GM12878 (cell line): ENCODE measurements at regions not wholly inside any gene's neighbourhood (a gene's known extent, or its start where the extent isn't known, plus 50 kb on each side); places are given as distances from the start of the nearest gene placed in this dataset.

Experiments
- ATAC-seq: fragments of 200-7000 bp; cut with Tn5 transposase; 3 replicates; pipeline ENCODE4 v1.9.1; 2020; ENCODE audit warnings: mild to moderate bottlenecking, moderate library complexity
- BruUV-seq: library from RNA; stranded (reverse); fragments of 400-500 nt; replicated peaks from 2 replicates; lab custom pipeline; 2021; lab: Mats Ljungman, UMichigan
- CTCF ChIA-PET: fragments of 300-600 bp; sonication (Branson Sonifier 250); formaldehyde crosslinking; extraction: SDS; loops from one replicate; lab custom pipeline; 2021; ENCODE audit warnings: inconsistent platforms; lab: Yijun Ruan, JAX
- POLR2A ChIA-PET: fragments of 350-600 bp; formaldehyde crosslinking; extraction: SDS; loops from one replicate; lab custom pipeline; 2021; ENCODE audit warnings: inconsistent platforms; lab: Charles Lee
- RAD21 ChIA-PET: fragments of 300-600 bp; sonication (Branson Sonifier 250); formaldehyde crosslinking; loops from one replicate; lab custom pipeline; 2023; ENCODE audit warnings: antibody characterized with exemption; ENCODE audit not compliant: unreplicated experiment; lab: Charles Lee
- SMC1A ChIA-PET: fragments of 300-600 bp; sonication (Branson Sonifier 250); formaldehyde crosslinking; loops from one replicate; lab custom pipeline; 2023; ENCODE audit not compliant: unreplicated experiment, uncharacterized antibody; lab: Charles Lee
- DNase-seq: peaks from one replicate; pipeline ENCODE4 v3.0.0-alpha.2; 2011; ENCODE audit warnings: low read depth, low spot score
- FAIRE-seq: peaks from 3 replicates; lab custom pipeline; 2011; peaks lifted over from hg19 to GRCh38; lab: Jason Lieb, UNC
- H2AFZ ChIP-seq: 2 replicates; pipeline ENCODE4 v1.6.0; 2011; ENCODE audit warnings: low read depth, low read length, control low read depth; ENCODE audit not compliant: control insufficient read depth
- H3K27ac ChIP-seq: 2 replicates; pipeline ENCODE4 v1.5.1; 2011; ENCODE audit warnings: control low read depth; ENCODE audit not compliant: control insufficient read depth, insufficient read depth
- H3K27me3 ChIP-seq, 2 experiments: replicated peaks in 1 of 2; 2 replicates each; pipeline versions ENCODE4 v1.6.0 to v1.6.1; 2011; ENCODE audit warnings: low read length in 1 of 2; ENCODE audit not compliant: control insufficient read depth in 2 of 2, insufficient read depth in 2 of 2
- H3K36me3 ChIP-seq, 2 experiments: 2 replicates each; pipeline ENCODE4 v1.5.1; 2011; ENCODE audit warnings: low read length in 1 of 2; ENCODE audit not compliant: control insufficient read depth in 2 of 2, insufficient read depth in 2 of 2
- H3K4me1 ChIP-seq: 2 replicates; pipeline ENCODE4 v1.6.1; 2011; ENCODE audit warnings: mild to moderate bottlenecking, low read length, moderate library complexity, mixed read lengths; ENCODE audit not compliant: control insufficient read depth, insufficient read depth
- H3K4me2 ChIP-seq: 2 replicates; pipeline ENCODE4 v1.6.0; 2011; ENCODE audit warnings: control low read depth; ENCODE audit not compliant: control insufficient read depth, insufficient read depth
- H3K4me3 ChIP-seq: fragments of 200-600 bp; sonication (generic); 2 replicates; pipeline ENCODE4 v1.5.1; 2016
- H3K79me2 ChIP-seq: 2 replicates; pipeline ENCODE4 v1.6.0; 2011; ENCODE audit warnings: low read length; ENCODE audit not compliant: control insufficient read depth, insufficient read depth
- H3K9ac ChIP-seq: 2 replicates; pipeline ENCODE4 v1.8.0; 2011; ENCODE audit warnings: low read length, control low read depth, mixed read lengths; ENCODE audit not compliant: control insufficient read depth, insufficient read depth
- H3K9me3 ChIP-seq: replicated peaks from 3 replicates; pipeline ENCODE4 v1.5.1; 2011; ENCODE audit warnings: mild to moderate bottlenecking, low read length; ENCODE audit not compliant: control insufficient read depth, insufficient read depth
- H4K20me1 ChIP-seq: 2 replicates; pipeline ENCODE4 v1.6.0; 2011; ENCODE audit not compliant: control insufficient read depth, insufficient read depth
- ASH2L ChIP-seq: fragments of 300-600, 200-600 bp; sonication (generic); IDR thresholded peaks from 2 replicates; pipeline ENCODE4 v1.6.1; 2017; ENCODE audit warnings: low read depth, mild to moderate bottlenecking, borderline replicate concordance
- EP300 ChIP-seq, 2 experiments: fragments of 150-350 bp in 1 of 2; IDR thresholded peaks; 2 replicates each; pipeline ENCODE4 v1.6.1; 2011 to 2012; ENCODE audit warnings: low read depth in 2 of 2, low read length in 2 of 2, borderline replicate concordance in 1 of 2, improper control_type of control experiment in 1 of 2, inconsistent platforms in 1 of 2; ENCODE audit not compliant: control insufficient read depth in 1 of 2
- WRNIP1 ChIP-seq: IDR thresholded peaks from 2 replicates; pipeline ENCODE4 v1.6.1; 2011; ENCODE audit warnings: low read depth, low read length, improper control_type of control experiment, borderline replicate concordance
- YBX1 ChIP-seq: fragments of 450-650 bp; IDR thresholded peaks from 2 replicates; pipeline ENCODE4 v1.6.1; 2016; ENCODE audit warnings: antibody characterized with exemption
- ZNF384 ChIP-seq: IDR thresholded peaks from 2 replicates; pipeline ENCODE4 v1.6.1; 2012; ENCODE audit warnings: low read depth, mild to moderate bottlenecking, low read length, improper control_type of control experiment, borderline replicate concordance
- ZZZ3 ChIP-seq: IDR thresholded peaks from 2 replicates; pipeline ENCODE4 v1.6.1; 2011; ENCODE audit warnings: low read depth; ENCODE audit not compliant: control insufficient read depth, insufficient read length
- WGBS: methylation state at CpG from one replicate; pipeline ENCODE4 v1.1.6; 2016; ENCODE audit warnings: low lambda C conversion rate; ENCODE audit not compliant: insufficient replicate concordance, insufficient coverage; ENCODE audit errors: missing lambda C conversion rate; 5-methylcytosine and 5-hydroxymethylcytosine counted together
- in situ Hi-C: fragments of 300-500 bp; cut with MboI; formaldehyde crosslinking; loops from 9 replicates; pipeline ENCODE4 v1.14.3; 2018; ENCODE audit warnings: mixed read lengths
- intact Hi-C: fragments of 100-400 bp; cut with micrococcal nuclease; formaldehyde crosslinking; loops from one replicate; pipeline ENCODE4 v1.14.2; 2022; ENCODE audit not compliant: unreplicated experiment
- TF ChIP-seq, protein P1 (sequence below): IDR thresholded peaks from 2 replicates; pipeline ENCODE4 v1.6.1; 2011; ENCODE audit warnings: mild to moderate bottlenecking, low read depth, low read length, moderate library complexity; ENCODE audit not compliant: insufficient replicate concordance
- TF ChIP-seq, protein P2 (sequence below): IDR thresholded peaks from 2 replicates; pipeline ENCODE4 v1.6.1; 2011; ENCODE audit warnings: low read depth, mild to moderate bottlenecking, low read length, moderate library complexity, borderline replicate concordance; ENCODE audit errors: extremely low read depth
- TF ChIP-seq, protein P3 (sequence below): fragments of 150-350 bp; IDR thresholded peaks from 2 replicates; pipeline ENCODE4 v1.6.1; 2016; ENCODE audit warnings: low read depth, low read length
- TF ChIP-seq, protein P4 (sequence below): fragments of 450-650 bp; IDR thresholded peaks from 2 replicates; pipeline ENCODE4 v1.6.1; 2017; ENCODE audit warnings: mild to moderate bottlenecking

DNA sequence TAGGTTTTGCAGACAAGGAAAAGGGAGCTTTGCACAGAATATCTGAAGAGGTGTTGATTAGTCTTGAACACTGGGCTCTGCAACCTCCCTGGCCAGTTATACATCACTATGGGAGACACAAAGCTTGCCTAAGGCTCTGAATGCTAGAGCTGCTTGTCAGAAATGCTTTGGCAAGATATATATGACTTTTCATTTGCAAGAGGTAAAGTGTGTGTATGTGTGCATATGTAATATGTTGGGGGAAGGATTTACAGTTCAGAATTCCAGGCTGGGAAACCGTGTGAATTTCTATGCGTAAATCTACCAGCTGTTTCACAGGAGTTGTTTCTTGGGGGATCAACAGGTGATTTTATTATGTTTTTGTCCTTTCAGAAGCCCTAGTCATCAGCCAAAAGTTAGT lies 350.9 kb downstream of the TMEM114 start:
- WGBS: 0% methylated on average over 2 of the region's 2 CpGs
- H3K27me3 ChIP-seq: no peaks in the 10 kb centered on the region
- H3K9me3 ChIP-seq: no peaks in the 10 kb centered on the region; the same call in 2 of the 3 replicates
- SMC1A ChIA-PET: no interaction called here
- no peak for DNase-seq
- no peak for ATAC-seq
- no peak overlapping the region for H3K9ac ChIP-seq
- H3K4me1 ChIP-seq: no peaks in the 10 kb centered on the region
- TF ChIP-seq, protein P1, sequence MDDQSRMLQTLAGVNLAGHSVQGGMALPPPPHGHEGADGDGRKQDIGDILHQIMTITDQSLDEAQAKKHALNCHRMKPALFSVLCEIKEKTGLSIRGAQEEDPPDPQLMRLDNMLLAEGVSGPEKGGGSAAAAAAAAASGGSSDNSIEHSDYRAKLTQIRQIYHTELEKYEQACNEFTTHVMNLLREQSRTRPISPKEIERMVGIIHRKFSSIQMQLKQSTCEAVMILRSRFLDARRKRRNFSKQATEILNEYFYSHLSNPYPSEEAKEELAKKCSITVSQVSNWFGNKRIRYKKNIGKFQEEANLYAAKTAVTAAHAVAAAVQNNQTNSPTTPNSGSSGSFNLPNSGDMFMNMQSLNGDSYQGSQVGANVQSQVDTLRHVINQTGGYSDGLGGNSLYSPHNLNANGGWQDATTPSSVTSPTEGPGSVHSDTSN: no peak
- TF ChIP-seq, protein P2, sequence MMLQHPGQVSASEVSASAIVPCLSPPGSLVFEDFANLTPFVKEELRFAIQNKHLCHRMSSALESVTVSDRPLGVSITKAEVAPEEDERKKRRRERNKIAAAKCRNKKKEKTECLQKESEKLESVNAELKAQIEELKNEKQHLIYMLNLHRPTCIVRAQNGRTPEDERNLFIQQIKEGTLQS: no peak
- no peak for TF ChIP-seq YBX1
- no peak for TF ChIP-seq EP300 (IDR thresholded peaks at IDR 0.05; ENCODE audit: borderline replicate concordance in 1 of 2, control insufficient read depth in 1 of 2, low read depth in 2 of 2, low read length in 2 of 2)
- no peak for TF ChIP-seq WRNIP1
- TF ChIP-seq, all 136 proteins: peak for 0
- H3K4me2 ChIP-seq: no peak overlapping the region
- CTCF ChIA-PET: no interaction called here
- intact Hi-C loops (no loop called here), in situ Hi-C loops (no loop called here)
- H4K20me1 ChIP-seq: no peaks in the 10 kb centered on the region
- no peak for FAIRE-seq
- BruUV-seq: no TSS peak
- H2AFZ ChIP-seq: no peak overlapping the region
- H3K4me3 ChIP-seq: no peak overlapping the region
- no peak overlapping the region for H3K27ac ChIP-seq
- RAD21 ChIA-PET: no interaction called here
- H3K36me3 ChIP-seq: no peaks in the 10 kb centered on the region
- POLR2A ChIA-PET: no interaction called here
- no peaks in the 10 kb centered on the region for H3K79me2 ChIP-seq

DNA sequence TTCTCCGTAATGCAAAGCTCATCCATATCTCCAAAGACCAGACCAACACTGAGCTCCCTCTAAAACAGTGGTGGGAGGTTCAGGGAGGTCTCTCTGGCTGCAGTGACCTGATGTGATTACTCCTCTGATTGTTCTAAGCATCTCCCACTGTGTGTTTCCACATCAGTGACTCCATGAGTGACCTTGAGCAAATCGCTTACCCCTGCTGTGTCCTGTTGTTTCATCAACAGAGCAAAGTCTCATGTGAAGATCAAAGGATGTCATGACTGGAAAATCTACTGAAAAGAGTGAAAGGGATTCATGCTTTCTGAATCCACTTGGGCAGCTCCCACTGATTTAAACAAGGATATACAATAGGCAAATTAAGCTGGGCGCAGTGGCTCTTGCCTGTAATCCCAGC lies 352.9 kb downstream of the TMEM114 start:
- RAD21 ChIA-PET: no interaction called here
- Histone ChIP-seq H3K27ac (no peak overlapping the region), H3K9ac (no peak overlapping the region), H3K4me1 (no peaks in the 10 kb centered on the region), H4K20me1 (no peaks in the 10 kb centered on the region), H3K4me2 (no peak overlapping the region), H3K27me3 (no peaks in the 10 kb centered on the region), H2AFZ (no peak overlapping the region), H3K4me3 (no peak overlapping the region), H3K36me3 (no peaks in the 10 kb centered on the region), H3K9me3 (no peaks in the 10 kb centered on the region), H3K79me2 (no peaks in the 10 kb centered on the region)
- DNase-seq: no peak
- no TSS peak for BruUV-seq
- CTCF ChIA-PET: no interaction called here
- POLR2A ChIA-PET: interaction anchor here (0.7 kb wide), 1 partner anchor 42 kb away, joined by 6 read pairs; no protein-coding TSS in a partner anchor
- WGBS: 34% methylated on average over 3 of the region's 3 CpGs
- in situ Hi-C loops (no loop called here), intact Hi-C loops (no loop called here)
- SMC1A ChIA-PET: interaction anchor here (1.4 kb wide), 1 partner anchor 10 kb away, joined by 3 read pairs; no protein-coding TSS in a partner anchor
- no peak for ATAC-seq
- FAIRE-seq: no peak
- TF ChIP-seq, protein P3, sequence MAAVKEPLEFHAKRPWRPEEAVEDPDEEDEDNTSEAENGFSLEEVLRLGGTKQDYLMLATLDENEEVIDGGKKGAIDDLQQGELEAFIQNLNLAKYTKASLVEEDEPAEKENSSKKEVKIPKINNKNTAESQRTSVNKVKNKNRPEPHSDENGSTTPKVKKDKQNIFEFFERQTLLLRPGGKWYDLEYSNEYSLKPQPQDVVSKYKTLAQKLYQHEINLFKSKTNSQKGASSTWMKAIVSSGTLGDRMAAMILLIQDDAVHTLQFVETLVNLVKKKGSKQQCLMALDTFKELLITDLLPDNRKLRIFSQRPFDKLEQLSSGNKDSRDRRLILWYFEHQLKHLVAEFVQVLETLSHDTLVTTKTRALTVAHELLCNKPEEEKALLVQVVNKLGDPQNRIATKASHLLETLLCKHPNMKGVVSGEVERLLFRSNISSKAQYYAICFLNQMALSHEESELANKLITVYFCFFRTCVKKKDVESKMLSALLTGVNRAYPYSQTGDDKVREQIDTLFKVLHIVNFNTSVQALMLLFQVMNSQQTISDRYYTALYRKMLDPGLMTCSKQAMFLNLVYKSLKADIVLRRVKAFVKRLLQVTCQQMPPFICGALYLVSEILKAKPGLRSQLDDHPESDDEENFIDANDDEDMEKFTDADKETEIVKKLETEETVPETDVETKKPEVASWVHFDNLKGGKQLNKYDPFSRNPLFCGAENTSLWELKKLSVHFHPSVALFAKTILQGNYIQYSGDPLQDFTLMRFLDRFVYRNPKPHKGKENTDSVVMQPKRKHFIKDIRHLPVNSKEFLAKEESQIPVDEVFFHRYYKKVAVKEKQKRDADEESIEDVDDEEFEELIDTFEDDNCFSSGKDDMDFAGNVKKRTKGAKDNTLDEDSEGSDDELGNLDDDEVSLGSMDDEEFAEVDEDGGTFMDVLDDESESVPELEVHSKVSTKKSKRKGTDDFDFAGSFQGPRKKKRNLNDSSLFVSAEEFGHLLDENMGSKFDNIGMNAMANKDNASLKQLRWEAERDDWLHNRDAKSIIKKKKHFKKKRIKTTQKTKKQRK: no peak
- TF ChIP-seq, protein P4, sequence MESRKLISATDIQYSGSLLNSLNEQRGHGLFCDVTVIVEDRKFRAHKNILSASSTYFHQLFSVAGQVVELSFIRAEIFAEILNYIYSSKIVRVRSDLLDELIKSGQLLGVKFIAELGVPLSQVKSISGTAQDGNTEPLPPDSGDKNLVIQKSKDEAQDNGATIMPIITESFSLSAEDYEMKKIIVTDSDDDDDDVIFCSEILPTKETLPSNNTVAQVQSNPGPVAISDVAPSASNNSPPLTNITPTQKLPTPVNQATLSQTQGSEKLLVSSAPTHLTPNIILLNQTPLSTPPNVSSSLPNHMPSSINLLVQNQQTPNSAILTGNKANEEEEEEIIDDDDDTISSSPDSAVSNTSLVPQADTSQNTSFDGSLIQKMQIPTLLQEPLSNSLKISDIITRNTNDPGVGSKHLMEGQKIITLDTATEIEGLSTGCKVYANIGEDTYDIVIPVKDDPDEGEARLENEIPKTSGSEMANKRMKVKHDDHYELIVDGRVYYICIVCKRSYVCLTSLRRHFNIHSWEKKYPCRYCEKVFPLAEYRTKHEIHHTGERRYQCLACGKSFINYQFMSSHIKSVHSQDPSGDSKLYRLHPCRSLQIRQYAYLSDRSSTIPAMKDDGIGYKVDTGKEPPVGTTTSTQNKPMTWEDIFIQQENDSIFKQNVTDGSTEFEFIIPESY: no peak
- TF ChIP-seq ZZZ3: no peak
- TF ChIP-seq ASH2L: no peak
- TF ChIP-seq ZNF384: no peak
